RPMI7951 (cell line): ENCODE measurements at regions not wholly inside any gene's neighbourhood (a gene's known extent, or its start where the extent isn't known, plus 50 kb on each side); places are given as distances from the start of the nearest gene placed in this dataset.

Experiments used
- DNase-seq: peaks from one replicate; pipeline ENCODE4 v3.0.0-alpha.2; 2012; ENCODE audit warnings: low read depth

GRCh38 chr17:51487947-51488346 is 227.6 kb downstream of the UTP18 start:
- DNase-seq = no peak

- DNase-seq = no peak
Measured at GRCh38 chr17:51491416-51491815, 231.1 kb downstream of the UTP18 start.

GRCh38 chr17:51493206-51493605 is 232.9 kb downstream of the UTP18 start:
- no peak for DNase-seq

GRCh38 chr17:51496378-51496777 is 236.0 kb downstream of the UTP18 start:
- no peak for DNase-seq

GRCh38 chr17:51499897-51500296 is 239.6 kb downstream of the UTP18 start:
- no peak for DNase-seq

GRCh38 chr17:51500454-51500853 is 240.1 kb downstream of the UTP18 start:
- no peak for DNase-seq

- no peak for DNase-seq
Measured at GRCh38 chr17:51505450-51505849, 245.1 kb downstream of the UTP18 start.

- no peak for DNase-seq
Measured at GRCh38 chr17:51507444-51507843, 247.1 kb downstream of the UTP18 start.

- DNase-seq = no peak
Measured at GRCh38 chr17:51508048-51508447, 247.7 kb downstream of the UTP18 start.

GRCh38 chr17:51510940-51511339 is 250.6 kb downstream of the UTP18 start:
- DNase-seq = no peak

- no peak for DNase-seq
Measured at GRCh38 chr17:51512220-51512907, 252.0 kb downstream of the UTP18 start.

GRCh38 chr17:51516924-51517323 is 256.6 kb downstream of the UTP18 start:
- DNase-seq = no peak

GRCh38 chr17:51524524-51524923 is 264.2 kb downstream of the UTP18 start:
- DNase-seq = no peak

- DNase-seq = no peak
Measured at GRCh38 chr17:51526507-51526906, 266.2 kb downstream of the UTP18 start.

GRCh38 chr17:51527225-51527982 is 267.1 kb downstream of the UTP18 start:
- peak; percentile 56 for DNase-seq

GRCh38 chr17:51528111-51528510 is 267.8 kb downstream of the UTP18 start:
- DNase-seq = no peak

GRCh38 chr17:51533219-51533618 is 272.9 kb downstream of the UTP18 start:
- DNase-seq = no peak

- DNase-seq = no peak
Measured at GRCh38 chr17:51533821-51534220, 273.5 kb downstream of the UTP18 start.

GRCh38 chr17:51536627-51537026 is 276.3 kb downstream of the UTP18 start:
- DNase-seq = no peak

GRCh38 chr17:51537996-51538550 is 277.7 kb downstream of the UTP18 start:
- no peak for DNase-seq

GRCh38 chr17:51540151-51540550 is 279.8 kb downstream of the UTP18 start:
- peak; percentile 44 for DNase-seq

GRCh38 chr17:51541215-51541614 is 280.9 kb downstream of the UTP18 start:
- DNase-seq = peak; percentile 15

- DNase-seq = no peak
Measured at GRCh38 chr17:51546114-51546513, 285.8 kb downstream of the UTP18 start.
